ENCODE measurements at regions not wholly inside any gene's neighbourhood (a gene's known extent, or its start where the extent isn't known, plus 50 kb on each side); places are given as distances from the start of the nearest gene placed in this dataset.

DNA sequence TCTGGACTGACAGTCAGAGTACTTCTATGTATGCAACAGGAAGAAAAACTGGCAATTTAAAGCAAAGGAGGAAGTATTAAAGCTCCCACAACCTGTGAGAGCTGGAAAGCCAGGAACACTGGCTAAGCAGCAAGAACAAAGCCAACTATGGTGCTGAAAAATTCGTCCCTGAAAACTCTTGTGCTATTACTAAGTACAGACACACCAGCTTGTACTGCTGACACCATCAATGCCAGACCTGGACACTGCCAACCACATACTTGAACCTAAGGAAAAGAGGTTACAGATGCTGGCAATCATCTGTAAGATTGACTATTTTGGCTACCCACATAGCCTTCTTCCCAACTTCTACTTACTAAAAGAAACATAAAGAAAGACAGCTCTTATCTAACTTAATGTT lies 1110.6 kb downstream of the SORCS3 start:
- Histone ChIP-seq H3K4me2 (ENCODE audit: control insufficient read depth, extremely low read depth, insufficient read depth, low read depth, low read length) (no peak overlapping the region), H3K4me1 (ENCODE audit: control insufficient read depth, extremely low read depth, insufficient read depth, low read length) (no peaks in the 10 kb centered on the region), H3K27ac (ENCODE audit: control insufficient read depth, insufficient read depth, low read length) (no peak overlapping the region), H3K4me3 (ENCODE audit: control insufficient read depth in 2 of 3, extremely low read depth in 1 of 3, insufficient read depth in 2 of 3, low read depth in 1 of 3, low read length in 3 of 3) (no peak overlapping the region), H2AFZ (ENCODE audit: control insufficient read depth, low read length) (no peak overlapping the region), H3K27me3 (ENCODE audit: control insufficient read depth, extremely low read depth, insufficient read depth, low read length) (no peaks in the 10 kb centered on the region), H3K79me2 (ENCODE audit: control insufficient read depth, insufficient read depth, low read length) (no peaks in the 10 kb centered on the region), H3K36me3 (ENCODE audit: control insufficient read depth in 2 of 2, extremely low read depth in 1 of 2, insufficient read depth in 2 of 2, low read length in 2 of 2) (no peaks in the 10 kb centered on the region), H4K20me1 (ENCODE audit: control insufficient read depth, extremely low read depth, insufficient read depth, low read length) (no peaks in the 10 kb centered on the region), H3K9ac (ENCODE audit: control insufficient read depth, extremely low read depth, insufficient read depth, low read length) (no peak overlapping the region), H3K9me1 (ENCODE audit: control insufficient read depth, extremely low read depth, insufficient read depth, low read length) (no peaks in the 10 kb centered on the region), H3K9me3 (ENCODE audit: control insufficient read depth, low read depth, low read length) (no peaks in the 10 kb centered on the region)
- FAIRE-seq = no peak
- TF ChIP-seq, protein P1, sequence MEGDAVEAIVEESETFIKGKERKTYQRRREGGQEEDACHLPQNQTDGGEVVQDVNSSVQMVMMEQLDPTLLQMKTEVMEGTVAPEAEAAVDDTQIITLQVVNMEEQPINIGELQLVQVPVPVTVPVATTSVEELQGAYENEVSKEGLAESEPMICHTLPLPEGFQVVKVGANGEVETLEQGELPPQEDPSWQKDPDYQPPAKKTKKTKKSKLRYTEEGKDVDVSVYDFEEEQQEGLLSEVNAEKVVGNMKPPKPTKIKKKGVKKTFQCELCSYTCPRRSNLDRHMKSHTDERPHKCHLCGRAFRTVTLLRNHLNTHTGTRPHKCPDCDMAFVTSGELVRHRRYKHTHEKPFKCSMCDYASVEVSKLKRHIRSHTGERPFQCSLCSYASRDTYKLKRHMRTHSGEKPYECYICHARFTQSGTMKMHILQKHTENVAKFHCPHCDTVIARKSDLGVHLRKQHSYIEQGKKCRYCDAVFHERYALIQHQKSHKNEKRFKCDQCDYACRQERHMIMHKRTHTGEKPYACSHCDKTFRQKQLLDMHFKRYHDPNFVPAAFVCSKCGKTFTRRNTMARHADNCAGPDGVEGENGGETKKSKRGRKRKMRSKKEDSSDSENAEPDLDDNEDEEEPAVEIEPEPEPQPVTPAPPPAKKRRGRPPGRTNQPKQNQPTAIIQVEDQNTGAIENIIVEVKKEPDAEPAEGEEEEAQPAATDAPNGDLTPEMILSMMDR (optimal IDR thresholded peaks at IDR 0.05 in 1 of 3, IDR thresholded peaks at IDR 0.05 in 1 of 3, conservative IDR thresholded peaks at IDR 0.05 in 1 of 3; ENCODE audit: extremely low read depth in 1 of 3, insufficient read depth in 2 of 3, low read length in 3 of 3) = no peak
- TF ChIP-seq EZH2 (IDR thresholded peaks at IDR 0.05; ENCODE audit: low read length) = no peak
- dilution Hi-C loops (cut with MboI; ENCODE audit: extremely low pct_ligation_motif_present, low sequenced_read_pairs) = no loop called here
- DNase-seq (ENCODE audit: low read depth, low spot score) = no peak

GRCh38 chr10:105745596-105746148 lies 1104.6 kb downstream of the SORCS3 start:
- dilution Hi-C loops (cut with MboI; ENCODE audit: extremely low pct_ligation_motif_present, low sequenced_read_pairs) = no loop called here
- Histone ChIP-seq H2AFZ (ENCODE audit: control insufficient read depth, low read length) (no peak overlapping the region), H3K9me3 (ENCODE audit: control insufficient read depth, low read depth, low read length) (no peaks in the 10 kb centered on the region), H3K9me1 (ENCODE audit: control insufficient read depth, extremely low read depth, insufficient read depth, low read length) (no peaks in the 10 kb centered on the region), H3K4me3 (ENCODE audit: control insufficient read depth in 2 of 3, extremely low read depth in 1 of 3, insufficient read depth in 2 of 3, low read depth in 1 of 3, low read length in 3 of 3) (no peak overlapping the region), H3K9ac (ENCODE audit: control insufficient read depth, extremely low read depth, insufficient read depth, low read length) (no peak overlapping the region), H3K27me3 (ENCODE audit: control insufficient read depth, extremely low read depth, insufficient read depth, low read length) (no peaks in the 10 kb centered on the region), H4K20me1 (ENCODE audit: control insufficient read depth, extremely low read depth, insufficient read depth, low read length) (no peaks in the 10 kb centered on the region), H3K79me2 (ENCODE audit: control insufficient read depth, insufficient read depth, low read length) (no peaks in the 10 kb centered on the region), H3K36me3 (ENCODE audit: control insufficient read depth in 2 of 2, extremely low read depth in 1 of 2, insufficient read depth in 2 of 2, low read length in 2 of 2) (no peaks in the 10 kb centered on the region), H3K4me2 (ENCODE audit: control insufficient read depth, extremely low read depth, insufficient read depth, low read depth, low read length) (no peak overlapping the region), H3K27ac (ENCODE audit: control insufficient read depth, insufficient read depth, low read length) (no peak overlapping the region), H3K4me1 (ENCODE audit: control insufficient read depth, extremely low read depth, insufficient read depth, low read length) (no peaks in the 10 kb centered on the region)
- TF ChIP-seq, protein P1 (optimal IDR thresholded peaks at IDR 0.05 in 1 of 3, IDR thresholded peaks at IDR 0.05 in 1 of 3, conservative IDR thresholded peaks at IDR 0.05 in 1 of 3; ENCODE audit: extremely low read depth in 1 of 3, insufficient read depth in 2 of 3, low read length in 3 of 3) = no peak
- TF ChIP-seq EZH2 (IDR thresholded peaks at IDR 0.05; ENCODE audit: low read length) = no peak
- FAIRE-seq (no peak), DNase-seq (ENCODE audit: low read depth, low spot score) (no peak)

Data from keratinocyte (primary cell).